Body of pancreas (tissue), 4 donors: ENCODE measurements at regions not wholly inside any gene's neighbourhood (a gene's known extent, or its start where the extent isn't known, plus 50 kb on each side); places are given as distances from the start of the nearest gene placed in this dataset.
"Not testable (repeated sequence)": the region's sequence is repeated elsewhere in the genome, so short reads cannot be mapped to it uniquely, and the experiment has no call there.

Experiments used
- POLR2A ChIP-seq, 3 donors: fragments of 450-650 bp; IDR thresholded peaks; one replicate each; pipeline ENCODE4 v1.6.1; 2016; ENCODE audit warnings: antibody characterized with exemption in 3 of 3, mild to moderate bottlenecking in 2 of 3
- TF ChIP-seq, protein P1 (sequence below), 7 experiments: fragments of 450-650 bp in 4 of 7; fragments of 200-600 bp in 3 of 7; sonication (generic) in 3 of 7; IDR thresholded peaks; one replicate each; pipeline ENCODE4 v1.5.1; 2016 to 2019; ENCODE audit warnings: antibody characterized with exemption in 7 of 7

DNA sequence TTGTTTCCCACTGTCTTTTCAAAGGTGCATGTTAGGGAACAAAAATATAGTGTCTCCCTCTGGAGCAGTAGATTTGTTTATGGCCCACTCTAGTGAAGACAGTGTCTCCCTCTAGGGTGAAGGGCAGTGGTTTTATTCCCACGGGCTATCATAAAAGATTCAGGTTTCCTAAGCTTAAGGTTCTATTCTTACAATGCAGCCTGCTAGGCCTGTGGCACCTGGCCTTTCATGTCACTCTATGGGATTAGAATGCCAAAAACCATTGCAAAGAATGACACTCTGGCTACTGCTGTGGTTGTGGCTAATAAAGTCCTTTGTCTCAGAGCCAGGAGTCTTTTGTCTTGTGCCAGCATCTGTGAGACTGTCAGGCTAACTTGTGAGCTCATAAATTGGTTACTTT lies 92.6 kb upstream of the GPR39 start:
- TF ChIP-seq, protein P1, sequence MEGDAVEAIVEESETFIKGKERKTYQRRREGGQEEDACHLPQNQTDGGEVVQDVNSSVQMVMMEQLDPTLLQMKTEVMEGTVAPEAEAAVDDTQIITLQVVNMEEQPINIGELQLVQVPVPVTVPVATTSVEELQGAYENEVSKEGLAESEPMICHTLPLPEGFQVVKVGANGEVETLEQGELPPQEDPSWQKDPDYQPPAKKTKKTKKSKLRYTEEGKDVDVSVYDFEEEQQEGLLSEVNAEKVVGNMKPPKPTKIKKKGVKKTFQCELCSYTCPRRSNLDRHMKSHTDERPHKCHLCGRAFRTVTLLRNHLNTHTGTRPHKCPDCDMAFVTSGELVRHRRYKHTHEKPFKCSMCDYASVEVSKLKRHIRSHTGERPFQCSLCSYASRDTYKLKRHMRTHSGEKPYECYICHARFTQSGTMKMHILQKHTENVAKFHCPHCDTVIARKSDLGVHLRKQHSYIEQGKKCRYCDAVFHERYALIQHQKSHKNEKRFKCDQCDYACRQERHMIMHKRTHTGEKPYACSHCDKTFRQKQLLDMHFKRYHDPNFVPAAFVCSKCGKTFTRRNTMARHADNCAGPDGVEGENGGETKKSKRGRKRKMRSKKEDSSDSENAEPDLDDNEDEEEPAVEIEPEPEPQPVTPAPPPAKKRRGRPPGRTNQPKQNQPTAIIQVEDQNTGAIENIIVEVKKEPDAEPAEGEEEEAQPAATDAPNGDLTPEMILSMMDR (IDR thresholded peaks at IDR 0.05) = not testable (repeated sequence)
- not testable (repeated sequence) for TF ChIP-seq POLR2A (IDR thresholded peaks at IDR 0.05)
